Neural cell (in vitro differentiated cells): ENCODE measurements at regions not wholly inside any gene's neighbourhood (a gene's known extent, or its start where the extent isn't known, plus 50 kb on each side); places are given as distances from the start of the nearest gene placed in this dataset.

ENCODE experiments used
- EP300 ChIP-seq: fragments of 450-650 bp; conservative IDR thresholded peaks from 2 replicates; pipeline ENCODE4 v1.6.1; 2014; ENCODE audit warnings: antibody characterized with exemption, mild to moderate bottlenecking, moderate library complexity; ENCODE audit not compliant: poor library complexity, severe bottlenecking
- EZH2 ChIP-seq: fragments of 200-600, 300-800 bp; shearing (Covaris generic), sonication (generic); IDR thresholded peaks from 2 replicates; pipeline ENCODE4 v1.6.1; 2014; ENCODE audit warnings: antibody characterized with exemption, low read length, borderline replicate concordance, mild to moderate bottlenecking; ENCODE audit not compliant: insufficient read depth, poor library complexity, severe bottlenecking
- POLR2AphosphoS5 ChIP-seq: IDR thresholded peaks from 2 replicates; pipeline ENCODE4 v1.6.1; 2012
- RAD21 ChIP-seq: fragments of 450-650 bp; conservative IDR thresholded peaks from 2 replicates; pipeline ENCODE4 v1.6.1; 2014; ENCODE audit warnings: antibody characterized with exemption, mild to moderate bottlenecking, moderate library complexity
- SMC3 ChIP-seq: fragments of 450-650 bp; conservative IDR thresholded peaks from 2 replicates; pipeline ENCODE4 v1.6.1; 2014; ENCODE audit warnings: antibody characterized with exemption, mild to moderate bottlenecking, moderate library complexity; ENCODE audit not compliant: poor library complexity
- TF ChIP-seq, protein P1 (sequence below): fragments of 450-650 bp; IDR thresholded peaks from 2 replicates; pipeline ENCODE4 v1.5.1; 2014; ENCODE audit warnings: antibody characterized with exemption, mild to moderate bottlenecking, moderate library complexity; ENCODE audit not compliant: poor library complexity, severe bottlenecking

DNA sequence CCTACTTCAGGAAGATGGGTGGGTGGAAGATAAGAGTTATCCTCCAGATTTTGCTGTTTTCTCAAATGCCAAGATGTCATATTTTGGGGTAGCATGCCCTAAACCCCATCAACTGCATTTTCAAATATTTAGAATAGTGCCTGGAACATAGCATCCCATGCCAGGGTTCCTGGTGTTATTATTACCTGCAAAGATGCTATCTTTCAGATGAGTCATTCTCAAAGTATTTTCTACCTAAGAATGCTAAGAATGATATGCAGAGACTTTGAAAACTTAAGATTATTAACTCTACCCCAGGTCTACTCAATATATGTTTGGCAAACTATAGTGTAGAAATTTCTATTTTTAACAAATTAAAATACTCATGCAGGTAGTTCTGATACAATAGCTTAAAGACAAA is 934.3 kb upstream of the SLIT2 start:
- TF ChIP-seq POLR2AphosphoS5 (no peak), EZH2 (no peak), SMC3 (no peak), EP300 (no peak), RAD21 (no peak)
- TF ChIP-seq, protein P1, sequence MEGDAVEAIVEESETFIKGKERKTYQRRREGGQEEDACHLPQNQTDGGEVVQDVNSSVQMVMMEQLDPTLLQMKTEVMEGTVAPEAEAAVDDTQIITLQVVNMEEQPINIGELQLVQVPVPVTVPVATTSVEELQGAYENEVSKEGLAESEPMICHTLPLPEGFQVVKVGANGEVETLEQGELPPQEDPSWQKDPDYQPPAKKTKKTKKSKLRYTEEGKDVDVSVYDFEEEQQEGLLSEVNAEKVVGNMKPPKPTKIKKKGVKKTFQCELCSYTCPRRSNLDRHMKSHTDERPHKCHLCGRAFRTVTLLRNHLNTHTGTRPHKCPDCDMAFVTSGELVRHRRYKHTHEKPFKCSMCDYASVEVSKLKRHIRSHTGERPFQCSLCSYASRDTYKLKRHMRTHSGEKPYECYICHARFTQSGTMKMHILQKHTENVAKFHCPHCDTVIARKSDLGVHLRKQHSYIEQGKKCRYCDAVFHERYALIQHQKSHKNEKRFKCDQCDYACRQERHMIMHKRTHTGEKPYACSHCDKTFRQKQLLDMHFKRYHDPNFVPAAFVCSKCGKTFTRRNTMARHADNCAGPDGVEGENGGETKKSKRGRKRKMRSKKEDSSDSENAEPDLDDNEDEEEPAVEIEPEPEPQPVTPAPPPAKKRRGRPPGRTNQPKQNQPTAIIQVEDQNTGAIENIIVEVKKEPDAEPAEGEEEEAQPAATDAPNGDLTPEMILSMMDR: no peak
